Stimulated activated CD8-positive, alpha-beta memory T cell treated with anti-CD3 and anti-CD28 coated beads, Interleukin-15, amount 100 ng/mL, for 48 hours (primary cell): ENCODE measurements at regions not wholly inside any gene's neighbourhood (a gene's known extent, or its start where the extent isn't known, plus 50 kb on each side); places are given as distances from the start of the nearest gene placed in this dataset.
"Not testable (repeated sequence)": the region's sequence is repeated elsewhere in the genome, so short reads cannot be mapped to it uniquely, and the experiment has no call there.

Source experiments
- DNase-seq, 2 donors: peaks; one replicate each; pipeline ENCODE4 v3.0.0-alpha.2; 2020; ENCODE audit warnings: low read depth in 2 of 2

DNA sequence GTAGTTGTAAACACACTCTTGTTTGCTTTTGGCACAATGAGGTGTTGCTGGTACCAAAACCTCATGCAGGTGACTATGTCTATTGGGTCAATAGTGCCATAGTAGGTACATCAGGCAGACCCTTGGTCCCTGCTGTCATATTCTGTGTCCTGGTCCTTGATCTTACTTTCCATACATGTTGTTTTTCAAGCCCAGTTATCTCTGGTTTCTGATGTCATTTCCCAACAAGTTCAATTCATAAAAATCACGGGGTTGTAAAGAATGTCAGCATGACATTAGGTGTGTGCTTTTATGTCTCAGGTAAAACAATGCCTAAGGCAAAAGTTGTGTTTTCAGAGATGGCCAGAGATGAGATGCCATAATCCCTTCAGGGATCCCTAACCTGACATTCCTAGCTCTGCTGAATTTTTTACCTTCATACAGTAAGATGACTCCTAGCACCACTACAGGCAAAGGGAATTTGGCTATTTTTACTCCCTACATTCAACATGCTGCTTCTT is 390.3 kb upstream of the PKN2 start:
- DNase-seq, result no peak

DNA sequence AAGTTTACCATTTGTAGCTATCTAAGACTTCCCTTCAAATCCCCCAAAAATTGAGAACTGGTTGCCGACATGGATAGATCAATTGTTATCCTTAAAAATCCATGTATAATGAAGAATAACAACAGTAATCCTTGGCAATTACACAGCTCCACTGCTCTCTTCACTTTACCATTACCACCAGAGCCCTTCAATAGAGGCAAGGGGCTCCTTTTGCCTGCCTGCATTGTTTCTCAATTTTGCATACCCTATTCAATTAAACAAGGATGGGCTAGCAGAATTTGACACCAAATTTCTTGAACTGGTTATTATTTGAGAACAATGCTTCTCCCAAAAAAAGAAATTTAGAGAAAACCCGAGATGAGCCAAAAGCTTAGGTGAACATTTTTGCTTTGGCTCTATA is 387.8 kb upstream of the PKN2 start:
- no peak for DNase-seq

DNA sequence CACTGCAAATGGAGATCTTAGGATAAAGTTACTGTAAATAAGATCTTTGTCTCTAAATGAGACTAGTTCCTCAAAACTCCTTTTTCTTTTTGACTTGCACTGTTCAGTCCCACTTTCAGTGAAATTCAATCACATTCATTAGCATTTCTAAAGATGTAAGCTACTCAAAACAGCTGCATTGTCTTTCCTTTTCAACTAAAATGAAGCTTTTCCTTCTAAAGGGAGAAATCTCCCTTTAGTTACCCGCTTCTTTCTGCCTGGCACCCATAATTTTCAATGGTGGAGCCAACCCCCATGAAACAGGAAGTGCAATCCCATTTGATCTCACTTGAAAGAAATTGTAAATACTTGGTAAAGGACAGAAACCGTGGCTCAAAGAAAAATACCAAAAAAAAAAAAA is 387.4 kb upstream of the PKN2 start:
- no peak for DNase-seq

DNA sequence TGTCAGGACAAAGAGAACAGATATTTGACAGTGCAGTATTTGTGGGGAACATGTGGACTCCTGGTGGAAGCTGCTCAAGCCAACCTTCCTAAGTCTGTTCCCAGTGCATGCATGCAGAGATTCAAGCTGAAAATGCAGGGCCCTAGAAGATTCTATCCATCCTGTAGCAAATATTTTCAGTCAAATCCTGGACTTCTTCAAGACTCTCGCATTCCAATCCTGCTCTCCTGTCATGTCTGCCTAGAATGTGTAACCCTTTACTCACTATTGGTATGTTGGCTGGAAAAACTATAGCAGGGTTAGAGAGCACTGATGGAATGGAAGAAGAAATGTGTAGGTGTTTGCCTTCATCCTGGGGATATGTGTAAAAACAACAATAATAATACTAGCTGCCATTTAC is 385.6 kb upstream of the PKN2 start:
- DNase-seq, result no peak

DNA sequence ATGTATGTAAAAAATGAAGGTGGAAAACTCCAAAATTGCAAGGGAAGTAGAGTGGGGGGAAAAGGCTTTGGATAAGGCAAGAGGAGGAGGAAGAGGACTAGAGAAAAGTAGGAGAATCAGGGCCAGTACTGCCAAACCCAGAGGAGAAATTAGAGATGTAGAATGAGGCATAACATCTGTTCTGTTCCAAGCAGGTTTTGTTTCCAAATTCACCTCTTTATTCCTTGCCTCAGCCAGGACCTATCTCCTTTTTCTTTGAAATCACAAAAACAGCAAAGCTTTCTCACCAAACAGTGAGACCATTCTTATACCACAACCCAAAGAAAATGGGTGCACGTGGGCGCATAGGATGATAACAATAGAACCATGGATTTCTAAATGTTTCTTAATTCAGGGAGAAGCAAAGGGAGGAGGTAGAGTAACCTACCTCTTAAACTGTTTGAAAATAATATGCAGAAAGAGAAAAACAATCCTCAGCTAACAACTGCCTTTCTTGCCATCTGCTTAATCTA is 383.3 kb upstream of the PKN2 start:
- no peak for DNase-seq

DNA sequence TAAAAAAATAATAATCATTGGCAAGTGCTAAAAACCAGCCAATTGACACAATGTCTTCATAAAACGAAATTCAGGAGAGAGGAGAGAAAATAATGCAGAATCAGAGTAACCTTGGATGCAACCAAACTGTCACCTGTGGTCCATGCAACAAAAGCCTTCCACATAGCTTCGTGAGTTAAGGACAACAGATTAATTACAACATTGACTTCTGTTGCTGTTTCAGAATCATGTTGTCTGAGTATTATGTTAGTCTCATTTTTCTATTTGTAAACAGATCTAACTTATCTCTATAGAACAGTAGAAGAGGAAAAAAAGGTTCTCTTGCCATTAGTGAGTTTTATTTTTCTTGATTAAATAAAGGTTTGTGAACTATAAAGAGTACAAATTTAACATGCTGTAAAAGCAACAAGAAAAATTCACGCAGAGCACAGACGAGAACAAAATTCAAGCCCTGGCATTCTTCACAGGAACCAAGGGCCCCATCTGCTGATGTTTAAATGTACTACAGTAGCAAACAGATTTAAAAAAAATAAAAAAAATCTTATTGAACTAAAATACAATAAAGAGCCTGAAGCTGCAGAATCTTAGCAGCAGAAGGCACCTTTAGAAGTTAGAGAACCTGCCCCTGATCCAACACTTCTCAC is 381.1 kb upstream of the PKN2 start:
- DNase-seq, result no peak

DNA sequence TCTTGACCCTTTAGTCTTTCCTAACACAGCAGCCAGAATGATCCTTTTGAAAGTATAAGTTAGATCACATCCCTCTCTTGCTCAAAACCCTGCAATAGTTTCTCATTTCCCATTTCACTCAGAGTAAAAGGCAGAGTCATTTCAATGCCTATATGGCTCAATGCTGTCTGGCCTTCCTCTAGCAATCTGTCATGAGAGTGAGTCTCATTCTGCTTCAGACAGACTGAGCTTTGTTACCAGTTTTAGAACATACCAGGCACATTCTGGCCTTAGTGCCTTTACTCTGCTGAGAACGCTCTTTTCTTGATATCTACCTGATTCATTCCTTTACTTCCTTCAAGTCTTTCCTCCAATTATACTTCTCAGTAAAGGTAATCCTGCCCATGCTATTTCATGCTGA is 372.8 kb upstream of the PKN2 start:
- DNase-seq, result no peak

DNA sequence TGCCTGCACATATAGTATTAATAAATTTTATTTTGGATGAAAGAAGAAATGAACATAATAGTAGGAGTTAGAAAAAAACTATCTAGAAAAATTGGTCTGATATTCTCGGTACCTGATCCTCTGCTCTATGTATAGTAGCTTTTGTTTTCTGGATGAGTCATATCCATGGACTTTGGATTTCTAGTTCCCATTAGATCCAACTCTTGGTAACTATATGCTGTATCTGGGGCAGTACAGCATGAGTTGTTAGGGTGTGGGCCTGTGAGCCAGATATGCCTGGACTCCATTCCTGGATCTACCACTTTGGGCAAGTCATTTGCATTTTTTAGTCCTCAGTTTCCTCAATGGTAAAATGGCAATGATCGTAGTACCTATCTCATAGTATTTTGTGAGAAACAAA is 372.2 kb upstream of the PKN2 start:
- DNase-seq, result no peak

DNA sequence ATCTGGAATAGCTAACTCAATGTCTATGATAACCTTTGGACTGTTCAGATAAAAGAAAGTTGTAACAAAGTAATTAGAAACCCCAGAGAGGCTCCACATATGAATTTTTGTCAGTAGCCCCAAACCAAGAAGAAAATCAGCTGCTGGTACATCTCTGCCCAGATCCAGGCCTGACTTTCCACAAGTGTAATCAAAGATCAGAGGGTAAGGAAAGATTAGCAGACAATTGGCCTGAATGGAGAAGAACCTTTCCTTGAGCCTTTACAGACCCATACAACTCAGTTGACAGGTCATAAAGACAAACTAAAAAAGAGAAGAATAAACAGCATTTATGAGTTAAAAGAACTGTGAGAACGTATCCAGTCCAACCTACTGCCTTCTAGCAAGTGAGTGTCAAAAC is 366.7 kb upstream of the PKN2 start:
- DNase-seq, result no peak

DNA sequence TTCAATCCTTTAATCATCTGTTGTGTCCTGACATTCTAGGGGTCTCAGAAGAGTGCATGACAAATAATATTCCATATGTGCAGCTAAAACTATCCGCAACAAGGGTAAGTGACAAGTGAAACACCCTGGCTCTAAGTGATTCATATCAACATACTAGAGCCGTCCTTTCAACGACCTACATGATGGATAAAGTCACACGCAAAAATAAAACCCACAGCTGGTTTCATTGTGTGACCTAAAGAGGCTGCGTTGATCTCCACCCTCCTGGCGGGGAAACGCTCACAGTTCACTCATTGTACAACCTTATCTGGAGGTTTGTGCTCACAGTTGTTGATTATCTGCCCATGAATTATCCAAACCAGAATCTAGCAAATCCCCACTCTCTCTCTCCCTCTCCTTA is 365.3 kb upstream of the PKN2 start:
- no peak for DNase-seq

DNA sequence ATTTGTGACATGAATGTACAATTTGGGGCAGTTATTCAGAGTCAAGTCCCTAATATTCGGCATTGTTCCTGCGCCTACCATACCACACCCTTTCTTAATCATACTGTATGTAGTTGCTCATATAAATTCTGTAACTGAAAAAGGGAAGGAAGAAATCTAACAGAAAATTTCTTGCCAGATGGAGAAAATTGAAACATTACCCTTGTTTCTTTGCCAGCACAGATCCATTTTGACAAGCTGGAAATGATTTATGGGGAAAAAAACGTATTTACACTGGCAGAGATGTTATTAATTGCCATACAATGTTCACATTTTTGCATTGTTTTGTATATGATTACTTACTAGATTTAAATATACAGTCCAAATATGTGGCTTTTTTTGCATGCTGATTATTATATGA is 363.8 kb upstream of the PKN2 start:
- DNase-seq, result no peak

DNA sequence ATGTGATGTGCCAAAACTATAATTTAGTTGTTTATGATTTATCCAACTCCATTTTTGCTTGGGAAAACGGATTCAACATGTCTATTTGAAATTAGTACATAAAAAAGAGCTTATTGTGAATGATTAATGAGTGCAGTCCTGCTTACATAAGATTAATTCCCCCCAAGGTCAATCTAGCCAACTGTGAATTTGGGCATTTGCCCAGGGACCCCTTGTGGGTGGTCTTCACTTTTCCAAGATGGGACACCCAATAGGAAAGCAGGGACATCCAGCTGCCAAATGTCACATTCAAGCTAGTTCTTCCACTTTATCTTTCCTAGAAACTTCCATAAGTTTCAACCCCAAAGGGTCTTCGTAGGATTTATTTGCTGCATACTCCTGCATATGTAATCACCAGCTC is 362.4 kb upstream of the PKN2 start:
- DNase-seq, result no peak

DNA sequence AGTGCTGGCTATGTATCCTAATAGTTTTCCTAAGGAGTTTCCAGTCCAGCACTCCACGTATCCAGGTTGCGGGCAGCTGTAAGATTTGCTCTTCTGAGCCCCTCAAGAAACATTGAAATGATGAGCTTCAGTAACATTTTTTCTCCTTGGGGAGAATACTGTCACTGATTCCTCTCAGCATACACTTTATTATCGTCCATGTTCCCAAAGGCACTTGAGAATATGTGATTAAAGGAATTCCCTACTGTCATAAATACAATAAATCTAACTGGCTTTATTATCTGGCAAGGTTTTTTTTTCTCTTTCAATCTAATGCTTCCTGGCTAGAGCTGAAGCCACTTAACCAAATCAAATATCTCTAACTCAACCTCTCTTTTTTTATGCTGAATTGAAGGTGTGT is 359.2 kb upstream of the PKN2 start:
- DNase-seq, result no peak

DNA sequence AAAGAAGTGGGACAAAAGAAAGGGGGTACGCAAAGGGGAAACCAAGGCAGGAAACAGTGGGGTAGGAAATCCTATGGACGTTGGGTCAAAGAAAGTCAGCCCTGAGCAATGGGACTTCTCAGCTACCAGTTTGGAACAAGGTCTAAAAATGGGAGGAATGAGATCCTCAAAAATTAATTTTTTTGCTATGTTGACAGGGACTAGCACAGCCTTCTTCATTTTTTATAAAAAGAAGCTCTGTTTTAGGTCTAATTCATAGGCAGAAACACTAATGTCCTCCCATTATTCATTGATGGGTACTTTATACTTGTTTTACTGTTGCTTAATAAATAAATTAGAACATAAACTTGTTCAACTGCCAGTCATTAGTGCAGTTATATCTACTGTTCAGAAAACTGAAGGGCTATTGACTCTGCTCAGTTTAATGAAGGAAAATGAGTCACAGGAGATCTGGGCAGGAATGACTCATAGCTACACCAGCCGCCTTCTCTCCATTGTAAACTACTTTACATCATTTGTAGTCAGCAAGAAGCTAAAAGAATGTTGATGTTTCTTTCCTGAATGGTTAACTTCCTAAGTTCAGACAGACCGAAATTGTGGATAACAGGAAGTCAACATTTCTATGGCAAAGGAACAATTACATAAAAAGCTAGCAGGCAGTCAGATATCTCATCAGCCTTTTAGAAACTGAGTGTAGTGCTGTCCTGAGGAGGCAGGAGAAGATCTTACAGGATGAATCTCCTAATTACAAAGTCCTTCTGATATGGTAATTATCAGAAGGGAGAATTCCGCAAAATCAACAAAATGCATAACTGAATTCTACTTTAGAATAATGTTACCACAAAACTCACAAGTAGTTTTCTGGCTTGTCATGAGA is 356.4 kb upstream of the PKN2 start:
- no peak for DNase-seq

DNA sequence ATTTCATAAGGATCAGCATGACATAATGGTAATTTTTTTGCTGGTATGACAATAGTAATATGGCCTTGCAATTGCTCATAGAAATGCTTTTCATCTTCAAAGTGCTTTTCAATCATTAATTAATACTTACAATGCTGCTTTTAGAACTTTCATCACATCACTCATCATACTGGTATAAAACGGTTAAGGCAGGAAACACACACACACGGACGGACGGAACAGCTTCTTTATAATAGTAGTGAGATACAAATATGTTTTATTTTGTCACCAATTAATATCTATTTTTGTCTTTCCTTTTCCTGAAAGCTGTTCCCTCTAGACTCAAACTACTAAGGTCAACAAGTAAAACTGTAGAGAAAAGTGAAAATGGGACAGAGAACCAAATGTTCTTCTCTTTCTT is 353.9 kb upstream of the PKN2 start:
- DNase-seq, result no peak

DNA sequence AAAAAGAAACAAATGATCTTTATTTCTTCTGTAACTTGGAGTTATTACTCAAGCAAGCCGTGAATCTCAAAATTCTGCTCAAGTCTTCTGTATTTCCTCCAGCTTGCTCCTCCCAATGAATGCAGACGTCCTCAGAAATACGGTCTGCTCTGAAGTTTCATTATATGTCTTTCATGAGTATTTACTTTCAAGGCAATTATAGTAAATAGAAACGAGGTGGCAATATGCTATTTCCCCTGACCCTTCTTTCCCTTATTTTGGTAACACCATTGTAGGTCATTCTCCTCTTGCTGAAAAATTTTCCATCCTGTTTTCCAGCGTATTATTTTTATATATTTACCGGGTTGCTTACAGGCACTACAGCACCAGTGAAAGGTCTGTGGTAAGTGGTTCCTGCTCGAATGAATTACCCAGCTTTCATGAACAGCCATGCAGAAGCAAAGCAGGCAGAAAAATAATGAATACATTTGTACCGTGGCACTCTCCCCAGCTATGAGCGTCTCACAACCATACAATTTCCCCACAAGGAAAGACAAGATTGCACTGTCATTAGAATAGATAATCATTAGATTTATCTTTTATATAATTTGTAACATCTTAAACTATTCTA is 350.9 kb upstream of the PKN2 start:
- no peak for DNase-seq

DNA sequence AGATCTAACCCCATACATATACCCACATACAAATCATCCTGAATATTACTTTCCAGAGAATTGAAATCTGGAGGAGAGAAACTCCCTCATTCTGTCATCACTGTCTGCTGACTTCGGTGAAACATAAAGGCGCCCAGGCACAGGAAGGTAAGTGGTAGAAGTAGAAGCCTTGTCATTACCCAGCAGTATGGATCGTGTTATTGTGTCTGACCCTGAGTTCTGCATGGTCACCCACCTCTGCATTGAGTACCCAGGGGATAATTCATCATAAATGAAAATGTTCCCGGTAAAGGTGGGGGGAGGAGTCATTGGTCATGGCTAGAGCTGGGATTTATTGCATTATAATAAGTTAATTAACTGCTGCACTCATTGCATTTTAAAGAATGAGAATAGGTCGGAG is 342.6 kb upstream of the PKN2 start:
- DNase-seq, result no peak

DNA sequence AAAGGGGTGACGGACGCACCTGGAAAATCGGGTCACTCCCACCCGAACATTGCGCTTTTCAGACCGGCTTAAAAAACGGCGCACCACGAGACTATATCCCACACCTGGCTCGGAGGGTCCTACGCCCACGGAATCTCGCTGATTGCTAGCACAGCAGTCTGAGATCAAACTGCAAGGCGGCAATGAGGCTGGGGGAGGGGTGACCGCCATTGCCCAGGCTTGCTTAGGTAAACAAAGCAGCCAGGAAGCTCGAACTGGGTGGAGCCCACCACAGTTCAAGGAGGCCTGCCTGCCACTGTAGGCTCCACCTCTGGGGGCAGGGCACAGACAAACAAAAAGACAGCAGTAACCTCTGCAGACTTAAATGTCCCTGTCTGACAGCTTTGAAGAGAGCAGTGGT is 342.0 kb upstream of the PKN2 start:
- not testable (repeated sequence) for DNase-seq

DNA sequence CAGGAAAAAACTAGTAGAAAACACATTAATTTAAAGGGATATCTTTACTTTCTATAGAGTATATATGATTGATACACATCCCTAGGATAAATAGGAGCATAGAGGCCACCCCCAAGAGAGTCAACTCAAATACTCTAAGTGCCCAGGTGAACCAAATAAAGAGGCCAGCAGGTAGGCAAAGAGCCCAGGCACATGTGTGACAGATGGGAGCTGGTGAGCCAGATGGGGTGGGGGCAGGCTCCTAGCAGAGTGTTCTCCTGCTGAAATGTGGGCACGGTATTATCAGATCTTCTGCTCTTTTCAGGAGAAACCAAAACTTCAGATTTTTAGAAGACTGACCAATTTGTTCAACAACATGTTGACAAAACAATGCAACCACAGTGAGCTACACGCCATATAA is 333.4 kb upstream of the PKN2 start:
- DNase-seq, result no peak

DNA sequence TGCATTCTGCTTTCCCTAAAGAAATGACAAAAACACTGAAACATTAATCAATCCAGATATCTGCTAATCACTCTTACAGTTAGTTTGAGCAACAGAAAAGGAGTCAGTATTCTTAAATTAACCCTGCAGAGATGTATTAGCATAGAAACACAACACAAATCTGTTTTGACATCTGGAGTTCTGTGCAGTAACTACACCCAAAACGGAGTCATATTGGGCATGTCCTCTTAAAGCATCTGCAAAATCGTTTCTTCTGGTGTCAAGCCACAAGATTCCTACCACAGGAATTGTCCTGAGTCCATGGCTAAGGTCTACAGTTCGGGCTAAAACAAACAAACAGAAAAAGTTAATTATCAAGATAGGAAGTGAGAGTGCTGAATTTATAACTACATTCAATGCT is 332.1 kb upstream of the PKN2 start:
- no peak for DNase-seq

DNA sequence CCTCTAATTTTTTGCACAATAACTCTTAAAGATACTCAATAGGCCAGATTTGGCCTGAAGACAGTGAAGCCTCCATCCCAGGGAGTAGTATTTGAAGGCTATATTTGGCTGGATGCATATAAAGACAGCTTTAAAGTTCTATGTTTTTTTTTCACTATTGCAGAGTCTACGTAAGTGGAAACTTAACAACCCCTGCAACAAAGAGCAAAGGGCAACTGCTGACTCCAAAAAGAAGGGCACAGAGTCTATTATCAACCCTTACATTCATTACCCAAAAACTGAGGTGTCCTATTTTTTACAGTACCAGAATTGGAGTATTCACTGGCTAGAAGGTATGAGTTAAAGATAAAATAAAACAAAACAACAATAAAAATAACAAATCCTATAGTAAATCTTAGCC is 329.8 kb upstream of the PKN2 start:
- DNase-seq, result no peak

DNA sequence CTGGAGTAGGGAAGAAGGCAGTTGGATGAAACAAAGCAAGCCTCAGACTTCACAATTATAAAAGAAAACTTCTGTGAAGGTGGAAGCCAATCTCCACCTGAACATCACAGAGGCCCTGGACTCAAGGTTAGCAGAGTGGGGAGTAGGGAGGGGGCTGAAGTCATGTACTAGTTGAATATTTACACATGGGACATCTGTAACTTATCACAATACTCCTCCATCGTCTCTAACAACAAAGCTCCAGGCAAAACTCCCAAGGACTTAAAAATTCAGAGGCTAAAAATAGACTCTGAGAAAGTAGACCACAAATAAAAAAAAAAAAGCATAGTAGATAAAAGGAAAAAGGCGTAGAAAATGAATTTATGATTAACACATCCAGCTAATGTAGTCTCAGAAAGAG is 326.3 kb upstream of the PKN2 start:
- DNase-seq, result no peak
